ENCODE measurements at regions not wholly inside any gene's neighbourhood (a gene's known extent, or its start where the extent isn't known, plus 50 kb on each side); places are given as distances from the start of the nearest gene placed in this dataset.

DNA sequence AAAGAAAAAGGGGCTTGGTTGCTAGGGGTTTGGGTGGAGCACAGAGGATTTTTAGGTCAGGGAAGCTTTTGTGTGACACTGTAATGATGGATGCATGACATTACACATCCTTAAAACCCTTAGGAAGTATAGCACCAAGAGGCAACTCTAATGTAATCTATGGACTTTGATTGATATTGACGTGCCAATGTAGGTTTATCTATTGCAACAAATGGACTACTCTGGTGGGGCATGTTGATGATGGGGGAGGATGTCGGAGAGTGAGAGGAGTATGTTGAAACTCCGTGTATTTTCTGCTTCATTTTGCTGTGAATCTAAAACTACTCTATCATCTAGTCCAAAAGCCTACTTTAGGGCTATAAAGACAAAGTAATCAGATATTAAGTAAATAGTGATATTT is 72.3 kb upstream of the PAX6 start:
- H3K27ac ChIP-seq (ENCODE audit: low read depth in 1 of 2, low read length in 1 of 2) = no peak overlapping the region
- H3K4me3 ChIP-seq = no peak overlapping the region
- TF ChIP-seq, protein P1, sequence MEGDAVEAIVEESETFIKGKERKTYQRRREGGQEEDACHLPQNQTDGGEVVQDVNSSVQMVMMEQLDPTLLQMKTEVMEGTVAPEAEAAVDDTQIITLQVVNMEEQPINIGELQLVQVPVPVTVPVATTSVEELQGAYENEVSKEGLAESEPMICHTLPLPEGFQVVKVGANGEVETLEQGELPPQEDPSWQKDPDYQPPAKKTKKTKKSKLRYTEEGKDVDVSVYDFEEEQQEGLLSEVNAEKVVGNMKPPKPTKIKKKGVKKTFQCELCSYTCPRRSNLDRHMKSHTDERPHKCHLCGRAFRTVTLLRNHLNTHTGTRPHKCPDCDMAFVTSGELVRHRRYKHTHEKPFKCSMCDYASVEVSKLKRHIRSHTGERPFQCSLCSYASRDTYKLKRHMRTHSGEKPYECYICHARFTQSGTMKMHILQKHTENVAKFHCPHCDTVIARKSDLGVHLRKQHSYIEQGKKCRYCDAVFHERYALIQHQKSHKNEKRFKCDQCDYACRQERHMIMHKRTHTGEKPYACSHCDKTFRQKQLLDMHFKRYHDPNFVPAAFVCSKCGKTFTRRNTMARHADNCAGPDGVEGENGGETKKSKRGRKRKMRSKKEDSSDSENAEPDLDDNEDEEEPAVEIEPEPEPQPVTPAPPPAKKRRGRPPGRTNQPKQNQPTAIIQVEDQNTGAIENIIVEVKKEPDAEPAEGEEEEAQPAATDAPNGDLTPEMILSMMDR (IDR thresholded peaks at IDR 0.05; ENCODE audit: control extremely low read depth, extremely low read depth) = no peak
- no peaks in the 10 kb centered on the region for H3K36me3 ChIP-seq (ENCODE audit: control insufficient read depth in 4 of 4, insufficient read depth in 4 of 4, low read length in 4 of 4)
- no peaks in the 10 kb centered on the region for H3K4me1 ChIP-seq (ENCODE audit: control insufficient read depth in 5 of 5, insufficient read depth in 5 of 5, low read length in 5 of 5)
- no peak for DNase-seq
- no peak overlapping the region for H3K9ac ChIP-seq (ENCODE audit: insufficient read depth in 1 of 2, low read length in 2 of 2)
- ATAC-seq (ENCODE audit: insufficient read depth, low FRiP score) = no peak
- peaks cover 0 to 28% (median 0%) of the 10 kb centered on the region in 3 donors for H3K27me3 ChIP-seq (ENCODE audit: control insufficient read depth in 3 of 3, insufficient read depth in 3 of 3, low read length in 2 of 3)
- 77 to 79% methylated on average over 3 of the region's 3 CpGs for WGBS, 2 donors
- no peaks in the 10 kb centered on the region for H3K9me3 ChIP-seq (ENCODE audit: control insufficient read depth in 4 of 4, insufficient read depth in 3 of 4, low read length in 3 of 4)

DNA sequence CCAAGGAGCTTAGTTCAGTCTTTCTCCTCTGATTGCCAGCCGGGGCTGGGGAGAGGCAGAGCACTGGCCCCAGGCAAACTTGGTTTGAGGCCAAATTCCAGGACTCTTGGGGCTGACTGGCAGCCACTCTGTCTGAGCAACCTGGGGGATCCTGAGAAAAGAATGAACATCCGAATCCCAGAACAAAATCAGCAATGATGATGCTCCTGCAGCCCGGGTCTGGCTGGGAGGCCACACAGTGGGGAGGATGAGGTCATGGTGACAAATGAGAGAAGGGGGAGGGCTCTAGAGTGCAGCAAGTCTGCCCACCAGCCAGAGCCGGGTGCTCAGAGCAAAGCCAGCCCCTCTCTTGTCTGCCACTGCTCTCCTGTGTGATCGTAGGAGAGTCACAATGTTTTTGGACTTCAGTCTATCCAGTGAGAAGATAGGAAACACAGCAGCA is 71.8 kb upstream of the PAX6 start:
- Histone ChIP-seq H3K9ac (ENCODE audit: insufficient read depth in 1 of 2, low read length in 2 of 2) (no peak overlapping the region), H3K36me3 (ENCODE audit: control insufficient read depth in 4 of 4, insufficient read depth in 4 of 4, low read length in 4 of 4) (no peaks in the 10 kb centered on the region), H3K9me3 (ENCODE audit: control insufficient read depth in 4 of 4, insufficient read depth in 3 of 4, low read length in 3 of 4) (no peaks in the 10 kb centered on the region), H3K27ac (ENCODE audit: low read depth in 1 of 2, low read length in 1 of 2) (no peak overlapping the region), H3K27me3 (ENCODE audit: control insufficient read depth in 3 of 3, insufficient read depth in 3 of 3, low read length in 2 of 3) (peaks cover 0 to 30% (median 0%) of the 10 kb centered on the region in 3 donors), H3K4me1 (ENCODE audit: control insufficient read depth in 5 of 5, insufficient read depth in 5 of 5, low read length in 5 of 5) (no peaks in the 10 kb centered on the region), H3K4me3 (no peak overlapping the region)
- WGBS, 2 donors = 17 to 22% methylated on average over 5 of the region's 5 CpGs
- TF ChIP-seq, protein P1 (IDR thresholded peaks at IDR 0.05; ENCODE audit: control extremely low read depth, extremely low read depth) = no peak
- DNase-seq (peak in 2 of 3 donors; percentile 10 to 11), ATAC-seq (ENCODE audit: insufficient read depth, low FRiP score) (no peak)

DNA sequence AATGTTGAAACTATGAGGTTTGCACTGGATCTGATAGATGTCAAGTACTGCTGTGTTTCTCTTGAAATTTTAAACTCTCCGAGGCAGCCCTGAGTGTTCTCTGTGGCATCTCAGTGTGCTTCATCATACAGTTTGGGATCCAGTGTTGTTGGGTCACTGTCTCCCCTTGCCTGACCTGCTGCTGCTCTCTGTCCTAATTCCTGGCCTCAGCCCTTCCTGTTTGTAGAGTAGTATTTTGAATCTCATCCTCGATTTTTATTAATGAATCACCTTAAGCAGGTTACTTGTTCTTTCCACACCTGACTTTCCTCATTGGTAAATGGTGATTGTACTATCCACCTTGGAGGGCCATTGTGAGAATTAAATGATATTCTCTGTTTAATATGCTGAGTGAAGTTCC is 70.7 kb upstream of the PAX6 start:
- DNase-seq (no peak), ATAC-seq (ENCODE audit: insufficient read depth, low FRiP score) (no peak)
- TF ChIP-seq, protein P1 (IDR thresholded peaks at IDR 0.05; ENCODE audit: control extremely low read depth, extremely low read depth) = no peak
- Histone ChIP-seq H3K9ac (ENCODE audit: insufficient read depth in 1 of 2, low read length in 2 of 2) (no peak overlapping the region), H3K36me3 (ENCODE audit: control insufficient read depth in 4 of 4, insufficient read depth in 4 of 4, low read length in 4 of 4) (no peaks in the 10 kb centered on the region), H3K9me3 (ENCODE audit: control insufficient read depth in 4 of 4, insufficient read depth in 3 of 4, low read length in 3 of 4) (no peaks in the 10 kb centered on the region), H3K4me3 (no peak overlapping the region), H3K27me3 (ENCODE audit: control insufficient read depth in 3 of 3, insufficient read depth in 3 of 3, low read length in 2 of 3) (peaks cover 0 to 31% (median 0%) of the 10 kb centered on the region in 3 donors), H3K4me1 (ENCODE audit: control insufficient read depth in 5 of 5, insufficient read depth in 5 of 5, low read length in 5 of 5) (no peaks in the 10 kb centered on the region), H3K27ac (ENCODE audit: low read depth in 1 of 2, low read length in 1 of 2) (no peak overlapping the region)
- WGBS, 2 donors = 62 to 72% methylated on average over 2 of the region's 2 CpGs

DNA sequence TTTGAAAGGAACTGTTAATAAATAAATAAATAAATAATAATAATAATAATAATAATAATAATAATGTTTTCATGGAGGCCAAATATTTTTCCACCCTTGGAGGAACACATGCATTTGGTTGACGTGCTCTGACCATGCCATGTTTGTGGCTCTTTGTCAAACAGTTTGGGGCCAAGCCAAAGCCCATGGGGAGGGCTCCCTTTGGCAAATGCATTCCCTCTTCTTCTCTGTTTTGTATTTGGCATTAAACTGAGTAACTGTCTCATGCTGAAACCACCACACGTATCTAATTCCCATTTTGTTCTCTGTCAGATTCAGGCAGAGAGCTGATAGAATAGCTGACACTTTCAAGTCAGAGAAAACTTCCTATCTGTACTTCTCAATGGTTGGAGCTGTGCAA is 68.6 kb upstream of the PAX6 start:
- H3K4me3 ChIP-seq = no peak overlapping the region
- no peak for ATAC-seq (ENCODE audit: insufficient read depth, low FRiP score)
- peaks cover 0 to 31% (median 0%) of the 10 kb centered on the region in 3 donors for H3K27me3 ChIP-seq (ENCODE audit: control insufficient read depth in 3 of 3, insufficient read depth in 3 of 3, low read length in 2 of 3)
- no peaks in the 10 kb centered on the region for H3K36me3 ChIP-seq (ENCODE audit: control insufficient read depth in 4 of 4, insufficient read depth in 4 of 4, low read length in 4 of 4)
- DNase-seq = no peak
- no peaks in the 10 kb centered on the region for H3K4me1 ChIP-seq (ENCODE audit: control insufficient read depth in 5 of 5, insufficient read depth in 5 of 5, low read length in 5 of 5)
- H3K27ac ChIP-seq (ENCODE audit: low read depth in 1 of 2, low read length in 1 of 2) = no peak overlapping the region
- TF ChIP-seq, protein P1 (IDR thresholded peaks at IDR 0.05; ENCODE audit: control extremely low read depth, extremely low read depth) = no peak
- WGBS, 2 donors = 69 to 84% methylated on average over 2 of the region's 2 CpGs
- H3K9me3 ChIP-seq (ENCODE audit: control insufficient read depth in 4 of 4, insufficient read depth in 3 of 4, low read length in 3 of 4) = no peaks in the 10 kb centered on the region
- H3K9ac ChIP-seq (ENCODE audit: insufficient read depth in 1 of 2, low read length in 2 of 2) = no peak overlapping the region

Measured in lung (tissue), 11 donors.